ENCODE measurements at regions not wholly inside any gene's neighbourhood (a gene's known extent, or its start where the extent isn't known, plus 50 kb on each side); places are given as distances from the start of the nearest gene placed in this dataset.
A peak's percentile ranks its signal among the peaks of the same experiment; 100 is the strongest.

GRCh38 chr18:75533950-75534349 lies 106.4 kb upstream of the SMIM21 start:
- H3K27me3 ChIP-seq = no peaks in the 10 kb centered on the region
- no peak overlapping the region for H3K27ac ChIP-seq (replicated peaks in 1 of 4)
- no peak overlapping the region for H3K4me3 ChIP-seq
- H3K9me3 ChIP-seq = no peaks in the 10 kb centered on the region
- intact Hi-C loops (cut with DNase I) = no loop called here
- H3K36me3 ChIP-seq = no peaks in the 10 kb centered on the region
- TF ChIP-seq EP300 (IDR thresholded peaks at IDR 0.05) (no peak), POLR2AphosphoS5 (IDR thresholded peaks at IDR 0.05) (no peak), POLR2A (IDR thresholded peaks at IDR 0.05; ENCODE audit: low read depth) (no peak)
- TF ChIP-seq, protein P1, sequence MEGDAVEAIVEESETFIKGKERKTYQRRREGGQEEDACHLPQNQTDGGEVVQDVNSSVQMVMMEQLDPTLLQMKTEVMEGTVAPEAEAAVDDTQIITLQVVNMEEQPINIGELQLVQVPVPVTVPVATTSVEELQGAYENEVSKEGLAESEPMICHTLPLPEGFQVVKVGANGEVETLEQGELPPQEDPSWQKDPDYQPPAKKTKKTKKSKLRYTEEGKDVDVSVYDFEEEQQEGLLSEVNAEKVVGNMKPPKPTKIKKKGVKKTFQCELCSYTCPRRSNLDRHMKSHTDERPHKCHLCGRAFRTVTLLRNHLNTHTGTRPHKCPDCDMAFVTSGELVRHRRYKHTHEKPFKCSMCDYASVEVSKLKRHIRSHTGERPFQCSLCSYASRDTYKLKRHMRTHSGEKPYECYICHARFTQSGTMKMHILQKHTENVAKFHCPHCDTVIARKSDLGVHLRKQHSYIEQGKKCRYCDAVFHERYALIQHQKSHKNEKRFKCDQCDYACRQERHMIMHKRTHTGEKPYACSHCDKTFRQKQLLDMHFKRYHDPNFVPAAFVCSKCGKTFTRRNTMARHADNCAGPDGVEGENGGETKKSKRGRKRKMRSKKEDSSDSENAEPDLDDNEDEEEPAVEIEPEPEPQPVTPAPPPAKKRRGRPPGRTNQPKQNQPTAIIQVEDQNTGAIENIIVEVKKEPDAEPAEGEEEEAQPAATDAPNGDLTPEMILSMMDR (IDR thresholded peaks at IDR 0.05) = no peak
- DNase-seq (ENCODE audit: extremely low spot score) = peak; percentile 29
- 81% methylated on average over 5 of the region's 5 CpGs for WGBS
- H3K4me1 ChIP-seq = no peaks in the 10 kb centered on the region

DNA sequence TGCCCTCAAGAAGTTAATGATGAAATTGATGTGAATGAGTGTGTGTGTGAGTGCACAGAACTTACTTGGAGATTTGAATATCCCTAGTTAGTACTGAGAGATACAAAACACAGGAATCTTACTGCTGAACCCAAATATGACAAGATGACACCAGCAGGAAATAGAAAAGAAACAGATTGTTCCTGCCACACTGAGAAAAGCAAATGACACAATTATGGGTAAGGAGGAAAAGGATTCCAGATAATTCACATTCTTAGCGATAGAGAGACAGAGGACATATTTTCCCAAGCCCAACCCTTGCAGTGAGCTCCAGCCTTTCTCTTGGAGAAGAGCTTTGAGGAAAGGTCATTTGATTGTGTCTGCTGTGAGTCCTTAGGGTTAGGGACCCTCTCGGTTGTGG lies 105.7 kb upstream of the SMIM21 start:
- 80% methylated on average over 2 of the region's 2 CpGs for WGBS

GRCh38 chr18:75531851-75532459 lies 104.5 kb upstream of the SMIM21 start:
- intact Hi-C loops (cut with DNase I) = no loop called here
- no peaks in the 10 kb centered on the region for H3K9me3 ChIP-seq
- TF ChIP-seq POLR2A (IDR thresholded peaks at IDR 0.05; ENCODE audit: low read depth) (no peak), POLR2AphosphoS5 (IDR thresholded peaks at IDR 0.05) (no peak), EP300 (IDR thresholded peaks at IDR 0.05) (no peak)
- TF ChIP-seq, protein P1 (IDR thresholded peaks at IDR 0.05) = no peak
- H3K36me3 ChIP-seq = no peaks in the 10 kb centered on the region
- no peaks in the 10 kb centered on the region for H3K27me3 ChIP-seq
- DNase-seq (ENCODE audit: extremely low spot score) = peak; percentile 80
- no peaks in the 10 kb centered on the region for H3K4me1 ChIP-seq
- WGBS = 89% methylated on average over 11 of the region's 13 CpGs
- no peak overlapping the region for H3K27ac ChIP-seq (replicated peaks in 1 of 4)
- no peak overlapping the region for H3K4me3 ChIP-seq

More for the DNA sequence above, 105.7 kb upstream of the SMIM21 start:
- Histone ChIP-seq H3K4me1 (no peaks in the 10 kb centered on the region), H3K36me3 (no peaks in the 10 kb centered on the region), H3K9me3 (no peaks in the 10 kb centered on the region), H3K27me3 (no peaks in the 10 kb centered on the region), H3K4me3 (no peak overlapping the region), H3K27ac (replicated peaks in 1 of 4) (no peak overlapping the region)
- DNase-seq (ENCODE audit: extremely low spot score) = no peak
- intact Hi-C loops (cut with DNase I) = no loop called here
- TF ChIP-seq POLR2A (IDR thresholded peaks at IDR 0.05; ENCODE audit: low read depth) = no peak
- TF ChIP-seq POLR2AphosphoS5 (IDR thresholded peaks at IDR 0.05) = no peak
- TF ChIP-seq, protein P1 (IDR thresholded peaks at IDR 0.05) = no peak
- no peak for TF ChIP-seq EP300 (IDR thresholded peaks at IDR 0.05)

DNA sequence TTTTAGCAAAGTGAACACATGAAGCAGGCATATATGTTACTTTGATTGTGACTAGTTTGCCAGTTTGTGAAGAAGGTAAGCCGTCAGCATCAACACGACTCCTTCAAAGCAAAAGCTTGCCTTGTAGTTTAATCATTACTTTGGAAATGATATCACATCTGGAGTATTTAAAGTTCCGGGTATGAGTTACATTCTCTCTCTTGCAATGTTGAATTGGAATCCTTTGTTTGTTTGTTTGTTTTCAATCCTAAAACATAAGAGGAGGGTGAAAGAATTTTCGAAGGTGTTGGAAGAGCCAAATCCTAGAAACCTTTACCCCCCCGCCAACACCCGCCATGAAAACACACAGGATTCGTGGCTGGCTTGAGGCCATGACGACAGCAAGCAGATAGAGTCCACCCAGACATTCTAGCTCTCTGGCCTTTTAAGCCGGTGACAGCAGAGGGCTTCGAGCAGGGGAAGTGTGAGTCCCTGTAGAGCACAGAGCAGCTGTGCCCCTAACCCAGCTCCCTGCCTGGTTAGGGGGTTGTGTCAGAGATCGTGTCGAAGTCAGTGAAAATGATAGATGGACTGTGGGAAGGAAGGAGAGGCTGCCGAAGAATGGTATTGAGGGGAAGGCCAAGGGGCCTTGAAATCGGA lies 103.8 kb upstream of the SMIM21 start:
- TF ChIP-seq POLR2A (IDR thresholded peaks at IDR 0.05; ENCODE audit: low read depth) = no peak
- TF ChIP-seq, protein P1 (IDR thresholded peaks at IDR 0.05) = no peak
- no peak for TF ChIP-seq POLR2AphosphoS5 (IDR thresholded peaks at IDR 0.05)
- DNase-seq (ENCODE audit: extremely low spot score) = peak; percentile 12
- H3K27me3 ChIP-seq = peaks cover 0 to 5% (median 0%) of the 10 kb centered on the region in 4 donors
- no peak overlapping the region for H3K27ac ChIP-seq (replicated peaks in 1 of 4)
- no peaks in the 10 kb centered on the region for H3K4me1 ChIP-seq
- H3K9me3 ChIP-seq = no peaks in the 10 kb centered on the region
- intact Hi-C loops (cut with DNase I) = no loop called here
- no peaks in the 10 kb centered on the region for H3K36me3 ChIP-seq
- H3K4me3 ChIP-seq = no peak overlapping the region
- 69% methylated on average over 14 of the region's 14 CpGs for WGBS
